ENCODE measurements at regions not wholly inside any gene's neighbourhood (a gene's known extent, or its start where the extent isn't known, plus 50 kb on each side); places are given as distances from the start of the nearest gene placed in this dataset.

DNA sequence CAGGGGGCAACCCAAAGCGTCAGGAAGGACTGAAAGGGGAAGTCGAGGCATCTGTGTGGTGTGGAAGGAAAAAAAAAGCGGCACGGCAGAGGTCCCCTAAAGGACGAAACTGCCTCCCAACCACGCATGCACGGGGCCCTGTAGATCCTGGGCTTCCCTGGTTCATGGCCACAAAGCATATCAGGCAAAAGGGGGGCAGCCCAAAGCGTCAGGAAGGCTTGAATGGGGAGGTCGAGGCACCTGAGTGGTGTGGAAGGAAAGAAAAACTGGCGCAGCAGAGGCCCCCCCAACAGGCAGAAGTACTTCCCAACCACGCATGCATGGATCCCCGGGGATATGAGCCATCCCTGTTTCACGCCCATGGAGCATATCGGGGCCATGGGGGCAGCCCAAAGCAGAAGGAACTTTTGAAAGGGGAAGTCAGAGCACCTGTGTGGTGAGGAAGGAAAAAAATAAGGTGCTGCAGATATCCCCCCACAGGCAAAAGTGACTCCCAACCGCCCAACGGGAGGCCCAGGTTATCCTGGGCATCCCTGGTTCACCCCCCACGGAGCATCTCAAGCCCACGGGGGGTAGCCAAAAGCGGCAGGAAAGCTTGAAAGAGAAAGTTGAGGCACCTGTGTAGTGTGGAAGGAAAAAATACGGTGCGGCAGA is 581.2 kb downstream of the ALG10 start:
- peaks cover 0 to 4% (median 0%) of the 10 kb centered on the region in 7 donors for H3K4me1 Mint-ChIP-seq
- Histone ChIP-seq H3K36me3 (ENCODE audit: control insufficient read depth in 2 of 3, insufficient read depth in 3 of 3, low read length in 3 of 3) (no peaks in the 10 kb centered on the region), H3K27ac (ENCODE audit: low read depth, low read length) (no peak overlapping the region), H3K4me1 (ENCODE audit: control insufficient read depth in 2 of 2, insufficient read depth in 2 of 2, low read length in 2 of 2) (no peaks in the 10 kb centered on the region), H3K4me3 (ENCODE audit: low read length) (no peak overlapping the region), H3K9me3 (ENCODE audit: control insufficient read depth in 2 of 3, low read length in 3 of 3) (peaks cover 0 to 94% (median 0%) of the 10 kb centered on the region in 3 experiments), H3K27me3 (ENCODE audit: control insufficient read depth in 2 of 2, insufficient read depth in 2 of 2, low read length in 2 of 2) (no peaks in the 10 kb centered on the region)
- ChIA-PET CTCF (no interaction called here), POLR2A (no interaction called here)
- peaks cover 8 to 82% (median 28%) of the 10 kb centered on the region in 11 donors for H3K9me3 Mint-ChIP-seq
- peaks cover 0 to 54% (median under 1%) of the 10 kb centered on the region in 5 donors for H3K36me3 Mint-ChIP-seq
- no peak for ATAC-seq
- intact Hi-C loops (cut with micrococcal nuclease): no loop called here
- H3K4me3 Mint-ChIP-seq: no peak overlapping the region
- no peaks in the 10 kb centered on the region for H3K27me3 Mint-ChIP-seq
- no peak overlapping the region for H3K27ac Mint-ChIP-seq
- no peak for DNase-seq

DNA sequence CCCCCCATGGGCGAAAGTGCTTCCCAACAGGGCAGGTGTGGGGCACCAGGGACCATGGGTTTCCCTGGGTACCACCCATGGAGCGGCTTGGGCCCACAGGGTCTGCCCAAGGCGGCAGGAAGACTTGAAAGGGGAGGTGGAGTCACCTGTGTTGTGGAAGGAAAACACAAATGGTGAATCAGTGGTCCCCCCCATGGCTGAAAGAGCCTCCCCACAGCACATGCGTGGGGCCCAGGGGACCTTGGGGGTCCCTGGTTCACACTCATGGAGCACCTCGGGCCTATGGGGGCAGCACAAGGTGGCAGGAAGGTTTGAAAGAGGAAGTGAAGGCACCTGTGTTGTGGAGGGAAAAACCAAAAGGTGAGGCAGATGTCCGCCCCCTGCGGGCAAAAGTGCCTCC is 581.9 kb downstream of the ALG10 start:
- peaks cover 8 to 79% (median 30%) of the 10 kb centered on the region in 11 donors for H3K9me3 Mint-ChIP-seq
- ChIA-PET CTCF (no interaction called here), POLR2A (no interaction called here)
- no peak overlapping the region for H3K27ac Mint-ChIP-seq
- no peak overlapping the region for H3K4me3 Mint-ChIP-seq
- Histone ChIP-seq H3K27ac (ENCODE audit: low read depth, low read length) (no peak overlapping the region), H3K27me3 (ENCODE audit: control insufficient read depth in 2 of 2, insufficient read depth in 2 of 2, low read length in 2 of 2) (no peaks in the 10 kb centered on the region), H3K4me3 (ENCODE audit: low read length) (no peak overlapping the region), H3K9me3 (ENCODE audit: control insufficient read depth in 2 of 3, low read length in 3 of 3) (peaks cover 0 to 87% (median 0%) of the 10 kb centered on the region in 3 experiments), H3K36me3 (ENCODE audit: control insufficient read depth in 2 of 3, insufficient read depth in 3 of 3, low read length in 3 of 3) (no peaks in the 10 kb centered on the region), H3K4me1 (ENCODE audit: control insufficient read depth in 2 of 2, insufficient read depth in 2 of 2, low read length in 2 of 2) (no peaks in the 10 kb centered on the region)
- no peaks in the 10 kb centered on the region for H3K27me3 Mint-ChIP-seq
- H3K36me3 Mint-ChIP-seq: peaks cover 0 to 47% (median 1%) of the 10 kb centered on the region in 5 donors
- H3K4me1 Mint-ChIP-seq: peaks cover 0 to 4% (median 0%) of the 10 kb centered on the region in 7 donors
- ATAC-seq (no peak), DNase-seq (no peak)
- intact Hi-C loops (cut with micrococcal nuclease): no loop called here

DNA sequence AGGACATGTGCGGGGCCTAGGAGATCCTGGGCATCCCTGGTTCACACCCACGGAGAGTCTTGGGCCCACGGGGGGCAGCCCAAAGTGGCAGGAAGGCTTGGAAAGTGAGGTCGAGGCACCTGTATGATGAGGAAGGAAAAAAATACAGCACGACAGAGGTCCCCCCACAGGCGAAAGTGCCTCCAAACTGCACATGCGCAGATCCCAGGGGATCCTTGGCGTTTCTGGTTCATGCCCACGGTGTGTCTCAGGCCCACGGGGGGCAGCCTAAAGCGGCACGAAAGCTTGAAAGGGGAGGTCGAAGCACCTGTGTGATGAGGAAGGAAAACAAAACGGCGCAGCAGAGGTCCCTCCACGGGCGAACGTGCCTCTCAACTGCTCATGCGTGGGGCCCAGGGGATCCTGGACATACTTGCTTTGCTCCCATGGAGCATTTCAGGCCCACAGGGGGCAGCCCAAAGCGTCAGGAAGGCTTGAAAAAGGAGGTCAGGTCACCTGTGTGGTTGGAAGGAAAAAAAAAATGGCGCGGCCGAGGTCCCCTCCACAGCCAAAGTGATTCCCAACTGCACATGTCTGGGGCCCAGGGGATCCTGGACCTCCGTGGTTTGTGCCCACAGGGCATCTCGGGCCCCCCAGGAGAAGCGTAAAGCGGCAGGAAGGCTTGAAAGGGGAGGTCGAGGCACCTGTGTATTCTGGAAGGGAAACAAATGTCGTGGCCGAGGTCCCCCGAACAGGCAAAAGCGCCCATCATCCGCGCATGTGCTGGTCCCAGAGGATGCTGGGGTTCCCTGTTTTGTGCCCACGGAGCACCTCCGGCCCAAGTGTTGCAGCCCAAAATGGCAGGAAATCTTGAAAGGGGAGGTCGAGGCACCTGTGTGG is 582.6 kb downstream of the ALG10 start:
- Histone ChIP-seq H3K27me3 (ENCODE audit: control insufficient read depth in 2 of 2, insufficient read depth in 2 of 2, low read length in 2 of 2) (no peaks in the 10 kb centered on the region), H3K4me1 (ENCODE audit: control insufficient read depth in 2 of 2, insufficient read depth in 2 of 2, low read length in 2 of 2) (no peaks in the 10 kb centered on the region), H3K4me3 (ENCODE audit: low read length) (no peak overlapping the region), H3K27ac (ENCODE audit: low read depth, low read length) (no peak overlapping the region), H3K36me3 (ENCODE audit: control insufficient read depth in 2 of 3, insufficient read depth in 3 of 3, low read length in 3 of 3) (no peaks in the 10 kb centered on the region), H3K9me3 (ENCODE audit: control insufficient read depth in 2 of 3, low read length in 3 of 3) (peaks cover 0 to 80% (median 0%) of the 10 kb centered on the region in 3 experiments)
- ChIA-PET POLR2A (no interaction called here), CTCF (no interaction called here)
- intact Hi-C loops (cut with micrococcal nuclease): no loop called here
- Mint-ChIP-seq H3K36me3 (peaks cover 0 to 41% (median 1%) of the 10 kb centered on the region in 5 donors), H3K27ac (no peak overlapping the region), H3K4me1 (peaks cover 0 to 4% (median 0%) of the 10 kb centered on the region in 7 donors), H3K4me3 (no peak overlapping the region), H3K27me3 (no peaks in the 10 kb centered on the region), H3K9me3 (peaks cover 8 to 76% (median 28%) of the 10 kb centered on the region in 11 donors)
- DNase-seq (no peak), ATAC-seq (no peak)

DNA sequence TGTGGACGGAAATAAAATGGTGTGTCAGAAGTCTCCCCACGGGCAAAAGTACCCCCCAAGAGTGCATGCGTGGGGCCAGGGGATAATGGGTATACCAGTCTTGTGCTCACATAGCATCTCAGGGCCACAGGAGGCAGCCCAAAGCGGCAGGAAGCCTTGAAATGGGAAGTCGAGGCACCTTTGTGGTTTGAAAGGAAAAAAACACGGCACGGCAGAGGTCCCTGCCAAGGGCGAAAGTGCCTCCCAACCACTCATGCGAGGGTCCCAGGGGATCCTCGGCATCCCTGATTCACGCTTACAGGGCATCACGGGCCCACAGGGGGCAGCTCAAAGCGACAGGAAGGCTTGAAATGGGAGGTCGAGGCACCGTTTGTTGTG is 583.2 kb downstream of the ALG10 start:
- CTCF ChIA-PET: no interaction called here
- peaks cover 8 to 76% (median 28%) of the 10 kb centered on the region in 11 donors for H3K9me3 Mint-ChIP-seq
- H3K27me3 Mint-ChIP-seq: no peaks in the 10 kb centered on the region
- no peak overlapping the region for H3K27ac Mint-ChIP-seq
- no peaks in the 10 kb centered on the region for H3K4me1 ChIP-seq (ENCODE audit: control insufficient read depth in 2 of 2, insufficient read depth in 2 of 2, low read length in 2 of 2)
- no peak overlapping the region for H3K4me3 ChIP-seq (ENCODE audit: low read length)
- POLR2A ChIA-PET: no interaction called here
- ATAC-seq (no peak), DNase-seq (no peak)
- no peaks in the 10 kb centered on the region for H3K27me3 ChIP-seq (ENCODE audit: control insufficient read depth in 2 of 2, insufficient read depth in 2 of 2, low read length in 2 of 2)
- H3K36me3 Mint-ChIP-seq: peaks cover 0 to 37% (median 1%) of the 10 kb centered on the region in 5 donors
- no peak overlapping the region for H3K27ac ChIP-seq (ENCODE audit: low read depth, low read length)
- peaks cover 0 to 74% (median 0%) of the 10 kb centered on the region in 3 experiments for H3K9me3 ChIP-seq (ENCODE audit: control insufficient read depth in 2 of 3, low read length in 3 of 3)
- intact Hi-C loops (cut with micrococcal nuclease): no loop called here
- peaks cover 0 to 4% (median 0%) of the 10 kb centered on the region in 7 donors for H3K4me1 Mint-ChIP-seq
- no peak overlapping the region for H3K4me3 Mint-ChIP-seq
- no peaks in the 10 kb centered on the region for H3K36me3 ChIP-seq (ENCODE audit: control insufficient read depth in 2 of 3, insufficient read depth in 3 of 3, low read length in 3 of 3)

DNA sequence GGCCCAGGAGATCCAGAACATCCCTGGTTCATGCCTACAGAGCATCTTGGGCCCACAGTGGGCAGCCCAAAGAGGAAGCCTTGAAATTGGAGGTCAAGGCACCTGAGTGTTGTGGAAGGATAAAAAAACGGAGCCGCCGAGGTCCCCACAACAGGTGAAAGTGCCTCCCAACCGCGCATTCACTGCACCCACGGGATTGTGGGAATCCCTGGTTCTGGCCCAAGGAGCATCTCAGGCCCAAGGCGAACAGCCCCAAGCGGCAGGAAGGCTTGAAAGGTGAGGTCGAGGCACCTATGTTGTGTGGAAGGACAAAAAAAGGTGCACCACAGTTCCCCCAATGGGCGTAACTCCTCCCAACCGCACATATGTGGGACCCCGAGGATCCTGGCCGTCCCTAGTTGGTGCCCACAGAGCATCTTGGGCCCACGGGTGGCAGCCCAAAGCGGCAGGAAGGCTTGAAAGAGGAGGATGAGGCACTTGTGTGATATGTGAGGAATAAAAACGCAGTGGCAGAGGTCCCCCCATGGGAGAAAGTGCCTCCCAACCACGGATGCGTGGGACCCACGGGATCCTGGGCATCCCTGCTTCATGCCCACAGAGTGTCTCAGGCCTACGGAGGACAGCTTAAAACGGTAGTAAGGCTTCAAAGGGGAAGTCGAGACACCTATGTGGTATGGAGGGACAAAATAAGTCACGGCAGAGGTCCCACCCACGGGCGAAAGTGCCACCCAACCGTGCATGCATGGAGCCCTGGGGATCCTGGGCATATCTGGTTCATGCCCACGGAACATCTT is 583.9 kb downstream of the ALG10 start:
- intact Hi-C loops (cut with micrococcal nuclease): no loop called here
- ChIA-PET CTCF (no interaction called here), POLR2A (no interaction called here)
- Mint-ChIP-seq H3K4me3 (no peak overlapping the region), H3K27ac (no peak overlapping the region), H3K27me3 (no peaks in the 10 kb centered on the region), H3K4me1 (peaks cover 0 to 4% (median 0%) of the 10 kb centered on the region in 7 donors), H3K9me3 (peaks cover 8 to 76% (median 27%) of the 10 kb centered on the region in 11 donors), H3K36me3 (peaks cover 0 to 30% (median 0%) of the 10 kb centered on the region in 5 donors)
- peaks cover 0 to 67% (median 0%) of the 10 kb centered on the region in 3 experiments for H3K9me3 ChIP-seq (ENCODE audit: control insufficient read depth in 2 of 3, low read length in 3 of 3)
- DNase-seq (no peak), ATAC-seq (no peak)
- H3K4me1 ChIP-seq (ENCODE audit: control insufficient read depth in 2 of 2, insufficient read depth in 2 of 2, low read length in 2 of 2): no peaks in the 10 kb centered on the region
- H3K27me3 ChIP-seq (ENCODE audit: control insufficient read depth in 2 of 2, insufficient read depth in 2 of 2, low read length in 2 of 2): no peaks in the 10 kb centered on the region
- H3K27ac ChIP-seq (ENCODE audit: low read depth, low read length): no peak overlapping the region
- no peak overlapping the region for H3K4me3 ChIP-seq (ENCODE audit: low read length)
- no peaks in the 10 kb centered on the region for H3K36me3 ChIP-seq (ENCODE audit: control insufficient read depth in 2 of 3, insufficient read depth in 3 of 3, low read length in 3 of 3)

DNA sequence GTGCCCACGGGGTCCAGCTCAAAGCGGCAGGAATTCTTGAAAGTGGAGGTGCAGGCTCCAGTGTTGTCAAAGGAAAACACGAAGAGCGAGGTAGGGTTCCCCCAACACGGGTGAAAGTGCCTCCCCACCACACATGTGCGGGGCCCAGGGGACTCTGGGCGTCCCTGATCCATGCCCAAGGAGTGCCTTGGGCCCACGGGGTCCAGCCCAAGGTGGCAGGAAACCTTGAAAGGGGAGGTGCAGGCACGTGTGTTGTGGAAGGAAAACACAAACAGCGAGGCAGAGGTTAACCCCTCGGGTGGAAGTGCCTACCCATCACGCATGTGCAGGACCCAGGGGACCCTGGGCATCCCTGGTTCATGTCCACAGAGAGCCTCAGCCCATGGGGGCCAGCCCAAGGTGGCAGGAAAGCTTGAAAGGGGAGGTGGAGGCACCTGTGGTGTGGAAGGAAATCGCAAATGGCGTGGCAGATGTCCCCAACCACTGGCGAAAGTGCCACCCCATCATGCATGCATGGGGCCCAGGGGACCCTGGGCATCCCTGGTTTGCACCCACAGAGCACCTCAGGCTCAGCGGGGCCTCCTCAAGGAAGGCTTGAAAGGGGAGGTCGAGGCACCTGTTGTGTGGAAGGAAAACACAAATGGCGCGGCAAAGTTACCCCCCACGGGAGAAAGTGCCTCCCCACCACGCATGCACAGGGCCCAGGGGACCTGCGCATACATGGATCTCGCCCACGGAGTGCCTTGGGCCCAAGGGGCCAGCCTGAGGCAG is 584.6 kb downstream of the ALG10 start:
- H3K4me1 ChIP-seq (ENCODE audit: control insufficient read depth in 2 of 2, insufficient read depth in 2 of 2, low read length in 2 of 2): no peaks in the 10 kb centered on the region
- intact Hi-C loops (cut with micrococcal nuclease): no loop called here
- H3K9me3 Mint-ChIP-seq: peaks cover 8 to 76% (median 27%) of the 10 kb centered on the region in 11 donors
- no peak overlapping the region for H3K27ac Mint-ChIP-seq
- ATAC-seq: no peak
- H3K4me3 Mint-ChIP-seq: no peak overlapping the region
- no peaks in the 10 kb centered on the region for H3K27me3 Mint-ChIP-seq
- no peak overlapping the region for H3K4me3 ChIP-seq (ENCODE audit: low read length)
- H3K36me3 Mint-ChIP-seq: peaks cover 0 to 25% (median 0%) of the 10 kb centered on the region in 5 donors
- H3K27ac ChIP-seq (ENCODE audit: low read depth, low read length): no peak overlapping the region
- H3K27me3 ChIP-seq (ENCODE audit: control insufficient read depth in 2 of 2, insufficient read depth in 2 of 2, low read length in 2 of 2): no peaks in the 10 kb centered on the region
- POLR2A ChIA-PET: no interaction called here
- CTCF ChIA-PET: no interaction called here
- no peak for DNase-seq
- peaks cover 0 to 60% (median 0%) of the 10 kb centered on the region in 3 experiments for H3K9me3 ChIP-seq (ENCODE audit: control insufficient read depth in 2 of 3, low read length in 3 of 3)
- H3K36me3 ChIP-seq (ENCODE audit: control insufficient read depth in 2 of 3, insufficient read depth in 3 of 3, low read length in 3 of 3): no peaks in the 10 kb centered on the region
- peaks cover 0 to 4% (median 0%) of the 10 kb centered on the region in 7 donors for H3K4me1 Mint-ChIP-seq
